GM12878 (cell line): ENCODE measurements at regions not wholly inside any gene's neighbourhood (a gene's known extent, or its start where the extent isn't known, plus 50 kb on each side); places are given as distances from the start of the nearest gene placed in this dataset.
A peak's percentile ranks its signal among the peaks of the same experiment; 100 is the strongest.

Source experiments
- ATAC-seq: fragments of 200-7000 bp; cut with Tn5 transposase; 3 replicates; pipeline ENCODE4 v1.9.1; 2020; ENCODE audit warnings: mild to moderate bottlenecking, moderate library complexity
- BruUV-seq: library from RNA; stranded (reverse); fragments of 400-500 nt; replicated peaks from 2 replicates; lab custom pipeline; 2021; lab: Mats Ljungman, UMichigan
- CTCF ChIA-PET: fragments of 300-600 bp; sonication (Branson Sonifier 250); formaldehyde crosslinking; extraction: SDS; loops from one replicate; lab custom pipeline; 2021; ENCODE audit warnings: inconsistent platforms; lab: Yijun Ruan, JAX
- POLR2A ChIA-PET: fragments of 350-600 bp; formaldehyde crosslinking; extraction: SDS; loops from one replicate; lab custom pipeline; 2021; ENCODE audit warnings: inconsistent platforms; lab: Charles Lee
- RAD21 ChIA-PET: fragments of 300-600 bp; sonication (Branson Sonifier 250); formaldehyde crosslinking; loops from one replicate; lab custom pipeline; 2023; ENCODE audit warnings: antibody characterized with exemption; ENCODE audit not compliant: unreplicated experiment; lab: Charles Lee
- SMC1A ChIA-PET: fragments of 300-600 bp; sonication (Branson Sonifier 250); formaldehyde crosslinking; loops from one replicate; lab custom pipeline; 2023; ENCODE audit not compliant: unreplicated experiment, uncharacterized antibody; lab: Charles Lee
- DNase-seq: peaks from one replicate; pipeline ENCODE4 v3.0.0-alpha.2; 2011; ENCODE audit warnings: low read depth, low spot score
- FAIRE-seq: peaks from 3 replicates; lab custom pipeline; 2011; peaks lifted over from hg19 to GRCh38; lab: Jason Lieb, UNC
- H2AFZ ChIP-seq: 2 replicates; pipeline ENCODE4 v1.6.0; 2011; ENCODE audit warnings: low read depth, low read length, control low read depth; ENCODE audit not compliant: control insufficient read depth
- H3K27ac ChIP-seq: 2 replicates; pipeline ENCODE4 v1.5.1; 2011; ENCODE audit warnings: control low read depth; ENCODE audit not compliant: control insufficient read depth, insufficient read depth
- H3K27me3 ChIP-seq, 2 experiments: replicated peaks in 1 of 2; 2 replicates each; pipeline versions ENCODE4 v1.6.0 to v1.6.1; 2011; ENCODE audit warnings: low read length in 1 of 2; ENCODE audit not compliant: control insufficient read depth in 2 of 2, insufficient read depth in 2 of 2
- H3K36me3 ChIP-seq, 2 experiments: 2 replicates each; pipeline ENCODE4 v1.5.1; 2011; ENCODE audit warnings: low read length in 1 of 2; ENCODE audit not compliant: control insufficient read depth in 2 of 2, insufficient read depth in 2 of 2
- H3K4me1 ChIP-seq: 2 replicates; pipeline ENCODE4 v1.6.1; 2011; ENCODE audit warnings: mild to moderate bottlenecking, low read length, moderate library complexity, mixed read lengths; ENCODE audit not compliant: control insufficient read depth, insufficient read depth
- H3K4me2 ChIP-seq: 2 replicates; pipeline ENCODE4 v1.6.0; 2011; ENCODE audit warnings: control low read depth; ENCODE audit not compliant: control insufficient read depth, insufficient read depth
- H3K4me3 ChIP-seq: fragments of 200-600 bp; sonication (generic); 2 replicates; pipeline ENCODE4 v1.5.1; 2016
- H3K79me2 ChIP-seq: 2 replicates; pipeline ENCODE4 v1.6.0; 2011; ENCODE audit warnings: low read length; ENCODE audit not compliant: control insufficient read depth, insufficient read depth
- H3K9ac ChIP-seq: 2 replicates; pipeline ENCODE4 v1.8.0; 2011; ENCODE audit warnings: low read length, control low read depth, mixed read lengths; ENCODE audit not compliant: control insufficient read depth, insufficient read depth
- H3K9me3 ChIP-seq: replicated peaks from 3 replicates; pipeline ENCODE4 v1.5.1; 2011; ENCODE audit warnings: mild to moderate bottlenecking, low read length; ENCODE audit not compliant: control insufficient read depth, insufficient read depth
- H4K20me1 ChIP-seq: 2 replicates; pipeline ENCODE4 v1.6.0; 2011; ENCODE audit not compliant: control insufficient read depth, insufficient read depth
- DPF2 ChIP-seq: fragments of 450-650 bp; IDR thresholded peaks from 2 replicates; pipeline ENCODE4 v1.6.1; 2017; ENCODE audit warnings: mild to moderate bottlenecking
- HDAC2 ChIP-seq: fragments of 200-600 bp; sonication (generic); IDR thresholded peaks from 2 replicates; pipeline ENCODE4 v1.6.1; 2017
- JUNB ChIP-seq: IDR thresholded peaks from 2 replicates; pipeline ENCODE4 v1.6.1; 2016; ENCODE audit warnings: antibody characterized with exemption, mild to moderate bottlenecking
- MAX ChIP-seq: IDR thresholded peaks from 2 replicates; pipeline ENCODE4 v1.6.1; 2012; ENCODE audit warnings: low read depth, low read length, improper control_type of control experiment
- MEF2A ChIP-seq: IDR thresholded peaks from 2 replicates; pipeline ENCODE4 v1.6.1; 2011; ENCODE audit warnings: low read depth, mild to moderate bottlenecking, low read length, moderate library complexity; ENCODE audit not compliant: insufficient read depth
- PBX3 ChIP-seq: IDR thresholded peaks from 2 replicates; pipeline ENCODE4 v1.6.1; 2011; ENCODE audit warnings: mild to moderate bottlenecking, low read depth, low read length, moderate library complexity; ENCODE audit not compliant: insufficient replicate concordance
- SPI1 ChIP-seq: IDR thresholded peaks from 2 replicates; pipeline ENCODE4 v1.6.1; 2011; ENCODE audit warnings: low read depth, mild to moderate bottlenecking, low read length, moderate library complexity, borderline replicate concordance; ENCODE audit not compliant: insufficient read depth
- SREBF1 ChIP-seq: IDR thresholded peaks from 2 replicates; pipeline ENCODE4 v1.6.1; 2012; ENCODE audit warnings: mild to moderate bottlenecking, low read length
- ZNF687 ChIP-seq: fragments of 450-650 bp; IDR thresholded peaks from 2 replicates; pipeline ENCODE4 v1.6.1; 2017; ENCODE audit warnings: mild to moderate bottlenecking, moderate library complexity
- WGBS: methylation state at CpG from one replicate; pipeline ENCODE4 v1.1.6; 2016; ENCODE audit warnings: low lambda C conversion rate; ENCODE audit not compliant: insufficient replicate concordance, insufficient coverage; ENCODE audit errors: missing lambda C conversion rate; 5-methylcytosine and 5-hydroxymethylcytosine counted together
- in situ Hi-C: fragments of 300-500 bp; cut with MboI; formaldehyde crosslinking; loops from 9 replicates; pipeline ENCODE4 v1.14.3; 2018; ENCODE audit warnings: mixed read lengths
- intact Hi-C: fragments of 100-400 bp; cut with micrococcal nuclease; formaldehyde crosslinking; loops from one replicate; pipeline ENCODE4 v1.14.2; 2022; ENCODE audit not compliant: unreplicated experiment

- FAIRE-seq (no peak), ATAC-seq (no peak), DNase-seq (peak; percentile 19)
- 21% methylated on average over 5 of the region's 5 CpGs for WGBS
- no peaks in the 10 kb centered on the region; the same call in 2 of the 3 replicates for H3K9me3 ChIP-seq
- H3K36me3 ChIP-seq: no peaks in the 10 kb centered on the region
- H4K20me1 ChIP-seq: no peaks in the 10 kb centered on the region
- H3K4me3 ChIP-seq: no peak overlapping the region
- H3K27me3 ChIP-seq: no peaks in the 10 kb centered on the region
- no peak overlapping the region for H3K4me2 ChIP-seq
- SMC1A ChIA-PET: no interaction called here
- H3K4me1 ChIP-seq: no peaks in the 10 kb centered on the region
- intact Hi-C loops: no loop called here
- no TSS peak for BruUV-seq
- CTCF ChIA-PET: no interaction called here
- H3K27ac ChIP-seq: no peak overlapping the region
- no peak for TF ChIP-seq JUNB
- TF ChIP-seq SPI1: peak; percentile 33; the same call in 1 of the 2 replicates
- POLR2A ChIA-PET: no interaction called here
- in situ Hi-C loops: no loop called here
- H3K9ac ChIP-seq: no peak overlapping the region
- H3K79me2 ChIP-seq: no peaks in the 10 kb centered on the region
- no peak overlapping the region for H2AFZ ChIP-seq
- RAD21 ChIA-PET: no interaction called here
These were observed 83.3 kb upstream of the PGBD5 start for GRCh38 chr1:230509281-230509977.

GRCh38 chr1:230507666-230508402, 81.7 kb upstream of the PGBD5 start:
- in situ Hi-C loops: no loop called here
- Histone ChIP-seq H3K27me3 (no peaks in the 10 kb centered on the region), H3K36me3 (no peaks in the 10 kb centered on the region), H3K27ac (no peak overlapping the region), H3K9me3 (no peaks in the 10 kb centered on the region; the same call in 2 of the 3 replicates), H3K9ac (no peak overlapping the region), H3K4me1 (no peaks in the 10 kb centered on the region), H3K79me2 (no peaks in the 10 kb centered on the region), H4K20me1 (no peaks in the 10 kb centered on the region), H3K4me2 (no peak overlapping the region), H3K4me3 (no peak overlapping the region), H2AFZ (no peak overlapping the region)
- FAIRE-seq (no peak), ATAC-seq (no peak), DNase-seq (no peak)
- ChIA-PET RAD21 (no interaction called here), POLR2A (no interaction called here), CTCF (no interaction called here), SMC1A (no interaction called here)
- WGBS: 25% methylated on average over 8 of the region's 8 CpGs
- intact Hi-C loops: no loop called here
- BruUV-seq: no TSS peak
- TF ChIP-seq HDAC2: no peak
- TF ChIP-seq MAX: no peak
- no peak for TF ChIP-seq DPF2
- TF ChIP-seq SREBF1: no peak
- no peak for TF ChIP-seq MEF2A
- no peak for TF ChIP-seq ZNF687
- no peak for TF ChIP-seq PBX3
